Fibroblast of lung (primary cell): ENCODE measurements at regions not wholly inside any gene's neighbourhood (a gene's known extent, or its start where the extent isn't known, plus 50 kb on each side); places are given as distances from the start of the nearest gene placed in this dataset.

Experiments
- DNase-seq, 2 donors: peaks; one replicate each; pipeline versions ENCODE4 v3.0.0 to v3.0.0-alpha.2; 2010; ENCODE audit warnings: low read depth in 2 of 2
- H2AFZ ChIP-seq: 2 replicates; pipeline ENCODE4 v1.5.1; 2012; ENCODE audit warnings: low read length, control low read depth, inconsistent platforms
- H3K27ac ChIP-seq: 2 replicates; pipeline ENCODE4 v1.5.1; 2011; ENCODE audit warnings: low read length, control low read depth; ENCODE audit not compliant: insufficient read depth
- H3K27me3 ChIP-seq: 2 replicates; pipeline ENCODE4 v1.5.1; 2011; ENCODE audit warnings: mild to moderate bottlenecking, low read length; ENCODE audit not compliant: control insufficient read depth, insufficient read depth
- H3K36me3 ChIP-seq: 2 replicates; pipeline ENCODE4 v1.5.1; 2011; ENCODE audit warnings: low read length; ENCODE audit not compliant: control insufficient read depth, insufficient read depth
- H3K4me1 ChIP-seq: 2 replicates; pipeline ENCODE4 v1.5.1; 2011; ENCODE audit warnings: low read length; ENCODE audit not compliant: control insufficient read depth, insufficient read depth; ENCODE audit errors: extremely low read depth
- H3K4me2 ChIP-seq: 2 replicates; pipeline ENCODE4 v1.5.1; 2011; ENCODE audit warnings: low read length, control low read depth; ENCODE audit not compliant: insufficient read depth; ENCODE audit errors: extremely low read depth
- H3K4me3 ChIP-seq, 4 experiments: fragments of 200-600 bp in 1 of 4; sonication (generic) in 1 of 4; replicated peaks in 1 of 4; 2 replicates each; pipeline ENCODE4 v1.5.1; 2011 to 2016; ENCODE audit warnings: low read length in 4 of 4, low read depth in 3 of 4, mild to moderate bottlenecking in 3 of 4, control low read depth in 2 of 4, inconsistent platforms in 1 of 4, mixed read lengths in 1 of 4; ENCODE audit not compliant: insufficient read depth in 1 of 4; ENCODE audit errors: control extremely low read depth in 1 of 4
- H3K79me2 ChIP-seq: 2 replicates; pipeline ENCODE4 v1.5.1; 2012; ENCODE audit warnings: mild to moderate bottlenecking, low read length, inconsistent platforms; ENCODE audit not compliant: control insufficient read depth, insufficient read depth
- H3K9ac ChIP-seq: 2 replicates; pipeline ENCODE4 v1.5.1; 2011; ENCODE audit warnings: mild to moderate bottlenecking, low read length, control low read depth; ENCODE audit not compliant: insufficient read depth
- H3K9me3 ChIP-seq: 2 replicates; pipeline ENCODE4 v1.5.1; 2012; ENCODE audit warnings: low read depth, low read length; ENCODE audit not compliant: control insufficient read depth, insufficient read depth
- H4K20me1 ChIP-seq: 2 replicates; pipeline ENCODE4 v1.5.1; 2011; ENCODE audit warnings: low read length; ENCODE audit not compliant: control insufficient read depth, insufficient read depth; ENCODE audit errors: extremely low read depth
- EZH2 ChIP-seq: IDR thresholded peaks from 2 replicates; pipeline ENCODE4 v1.5.1; 2012; ENCODE audit warnings: low read length, control low read depth, mild to moderate bottlenecking; ENCODE audit errors: missing control alignments
- TF ChIP-seq, protein P1 (sequence below), 2 donors: IDR thresholded peaks in 1 of 2; conservative IDR thresholded peaks in 1 of 2; 1 replicate in 1 of 2; 2 replicates in 1 of 2; pipeline ENCODE4 v1.5.1; 2011 to 2012; ENCODE audit warnings: low read length in 2 of 2, control low read depth in 1 of 2, inconsistent platforms in 1 of 2, low read depth in 1 of 2, mild to moderate bottlenecking in 1 of 2

DNA sequence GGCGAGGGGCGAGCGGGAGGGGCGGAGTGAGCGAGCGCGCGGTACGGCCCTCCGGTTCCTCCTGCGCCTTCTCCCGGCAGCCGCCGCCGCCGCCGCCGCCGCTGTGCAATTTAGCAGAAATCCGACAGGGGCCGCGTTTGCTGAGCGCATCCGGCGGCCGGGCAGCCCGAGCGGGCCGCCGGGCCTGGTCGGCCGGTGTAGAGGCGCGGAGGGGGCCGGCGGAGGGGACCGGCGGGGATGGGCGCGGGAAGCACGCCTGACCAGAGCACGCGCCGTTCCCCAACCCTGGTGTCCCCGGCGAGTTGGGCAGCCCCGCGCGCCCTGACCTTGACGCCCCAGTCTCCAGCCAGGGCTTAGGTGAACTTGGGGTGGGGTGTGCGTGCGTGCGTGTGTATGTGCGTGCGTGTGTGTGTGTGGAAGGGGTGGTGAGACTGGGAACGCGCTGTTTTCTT, 144.5 kb upstream of the ZNF536 start:
- Histone ChIP-seq H3K27ac (no peak overlapping the region), H4K20me1 (no peaks in the 10 kb centered on the region), H3K79me2 (no peaks in the 10 kb centered on the region), H3K27me3 (peaks cover 13% of the 10 kb centered on the region), H3K4me3 (peak overlapping the region; percentile 34 to 73 (median 57)), H3K4me2 (peak overlapping the region; percentile 82), H3K9me3 (no peaks in the 10 kb centered on the region), H3K36me3 (no peaks in the 10 kb centered on the region), H2AFZ (peak overlapping the region; percentile 35), H3K9ac (peak overlapping the region; percentile 16), H3K4me1 (peaks cover 2% of the 10 kb centered on the region)
- no peak for TF ChIP-seq EZH2
- TF ChIP-seq, protein P1, sequence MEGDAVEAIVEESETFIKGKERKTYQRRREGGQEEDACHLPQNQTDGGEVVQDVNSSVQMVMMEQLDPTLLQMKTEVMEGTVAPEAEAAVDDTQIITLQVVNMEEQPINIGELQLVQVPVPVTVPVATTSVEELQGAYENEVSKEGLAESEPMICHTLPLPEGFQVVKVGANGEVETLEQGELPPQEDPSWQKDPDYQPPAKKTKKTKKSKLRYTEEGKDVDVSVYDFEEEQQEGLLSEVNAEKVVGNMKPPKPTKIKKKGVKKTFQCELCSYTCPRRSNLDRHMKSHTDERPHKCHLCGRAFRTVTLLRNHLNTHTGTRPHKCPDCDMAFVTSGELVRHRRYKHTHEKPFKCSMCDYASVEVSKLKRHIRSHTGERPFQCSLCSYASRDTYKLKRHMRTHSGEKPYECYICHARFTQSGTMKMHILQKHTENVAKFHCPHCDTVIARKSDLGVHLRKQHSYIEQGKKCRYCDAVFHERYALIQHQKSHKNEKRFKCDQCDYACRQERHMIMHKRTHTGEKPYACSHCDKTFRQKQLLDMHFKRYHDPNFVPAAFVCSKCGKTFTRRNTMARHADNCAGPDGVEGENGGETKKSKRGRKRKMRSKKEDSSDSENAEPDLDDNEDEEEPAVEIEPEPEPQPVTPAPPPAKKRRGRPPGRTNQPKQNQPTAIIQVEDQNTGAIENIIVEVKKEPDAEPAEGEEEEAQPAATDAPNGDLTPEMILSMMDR (conservative IDR thresholded peaks at IDR 0.05 in 1 of 2, IDR thresholded peaks at IDR 0.05 in 1 of 2; ENCODE audit: low read depth in 1 of 2, low read length in 2 of 2) = peak; percentile 15 to 30
- DNase-seq = peak; percentile 40 to 59

DNA sequence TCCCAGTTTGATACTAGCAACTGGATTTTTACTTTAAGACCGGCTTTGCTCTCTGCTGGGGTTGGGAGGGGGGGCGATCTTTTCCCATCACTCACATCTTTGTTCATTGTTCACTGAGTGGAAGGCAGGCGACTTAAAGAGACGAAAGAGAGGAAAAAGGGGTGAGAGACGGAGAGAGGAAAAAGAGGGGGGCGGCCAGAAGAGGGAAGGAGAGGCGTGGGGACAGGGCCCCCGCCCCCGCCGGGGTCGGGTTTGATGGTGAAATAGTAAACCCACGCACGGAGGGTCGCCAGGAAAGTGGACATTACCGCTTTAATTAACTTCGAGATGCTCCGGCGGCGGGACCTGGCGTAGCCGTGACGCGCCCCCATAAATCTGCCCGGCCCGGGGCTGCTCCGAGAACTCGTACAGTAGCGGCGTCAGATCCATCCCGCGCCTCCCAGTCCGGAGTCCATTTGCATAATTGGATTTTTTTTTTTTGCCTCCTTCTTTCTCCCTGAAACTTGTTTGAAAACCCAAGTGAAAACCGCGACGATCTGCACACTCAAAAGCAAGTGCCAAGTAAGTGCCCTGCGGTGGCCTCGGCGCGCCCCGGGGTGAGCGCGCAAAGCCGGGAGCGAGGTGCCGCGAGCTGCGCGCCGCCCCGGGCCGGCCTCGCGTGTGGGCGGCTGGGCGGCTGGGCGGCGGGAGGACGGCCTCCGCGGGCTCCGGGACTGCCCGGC, 143.9 kb upstream of the ZNF536 start:
- H3K4me3 ChIP-seq = peak overlapping the region; percentile 30 to 45 (median 36)
- H3K36me3 ChIP-seq = no peaks in the 10 kb centered on the region
- H3K4me2 ChIP-seq = peak overlapping the region; percentile 82
- no peak for DNase-seq
- TF ChIP-seq, protein P1 (conservative IDR thresholded peaks at IDR 0.05 in 1 of 2, IDR thresholded peaks at IDR 0.05 in 1 of 2; ENCODE audit: low read depth in 1 of 2, low read length in 2 of 2) = no peak
- TF ChIP-seq EZH2 = no peak
- no peak overlapping the region for H3K27ac ChIP-seq
- H3K4me1 ChIP-seq = peaks cover 2% of the 10 kb centered on the region
- H4K20me1 ChIP-seq = no peaks in the 10 kb centered on the region
- H3K9ac ChIP-seq = peak overlapping the region; percentile 16
- peak overlapping the region; percentile 35 for H2AFZ ChIP-seq
- H3K27me3 ChIP-seq = peaks cover 13% of the 10 kb centered on the region
- H3K79me2 ChIP-seq = no peaks in the 10 kb centered on the region
- H3K9me3 ChIP-seq = no peaks in the 10 kb centered on the region

GRCh38 chr19:30228835-30229524, 143.2 kb upstream of the ZNF536 start:
- H2AFZ ChIP-seq = no peak overlapping the region
- H3K4me1 ChIP-seq = peaks cover 2% of the 10 kb centered on the region
- H4K20me1 ChIP-seq = no peaks in the 10 kb centered on the region
- H3K9me3 ChIP-seq = no peaks in the 10 kb centered on the region
- no peak overlapping the region for H3K27ac ChIP-seq
- H3K4me2 ChIP-seq = peak overlapping the region; percentile 82
- no peaks in the 10 kb centered on the region for H3K36me3 ChIP-seq
- H3K79me2 ChIP-seq = no peaks in the 10 kb centered on the region
- peak in 1 of 2 donors; percentile 11 for DNase-seq
- TF ChIP-seq, protein P1 (conservative IDR thresholded peaks at IDR 0.05 in 1 of 2, IDR thresholded peaks at IDR 0.05 in 1 of 2; ENCODE audit: low read depth in 1 of 2, low read length in 2 of 2) = no peak
- no peak for TF ChIP-seq EZH2
- H3K9ac ChIP-seq = no peak overlapping the region
- peaks cover 13% of the 10 kb centered on the region for H3K27me3 ChIP-seq
- peak overlapping the region in 2 of 4 experiments; percentile 6 to 34 for H3K4me3 ChIP-seq
